Natural killer cell (primary cell): ENCODE measurements at regions not wholly inside any gene's neighbourhood (a gene's known extent, or its start where the extent isn't known, plus 50 kb on each side); places are given as distances from the start of the nearest gene placed in this dataset.

Source experiments
- ATAC-seq, 3 donors: fragments of 150-1000 bp in 2 of 3; fragments of 200-7000 bp in 1 of 3; cut with Tn5 transposase; 1 replicate in 1 of 3; 2 replicates in 2 of 3; pipeline ENCODE4 v1.10.0; 2021; ENCODE audit warnings: mild to moderate bottlenecking in 2 of 3, moderate library complexity in 2 of 3
- DNase-seq, 2 donors: peaks; one replicate each; pipeline versions ENCODE4 v3.0.0 to v3.0.0-alpha.2; 2013 to 2021; ENCODE audit warnings: mixed read lengths in 1 of 2
- H3K27ac ChIP-seq: one replicate; pipeline ENCODE4 v1.5.1; 2013; ENCODE audit warnings: mild to moderate bottlenecking, low read length
- H3K27me3 ChIP-seq: one replicate; pipeline ENCODE4 v1.6.1; 2013; ENCODE audit warnings: low read length; ENCODE audit not compliant: control insufficient read depth, insufficient read depth
- H3K36me3 ChIP-seq: one replicate; pipeline ENCODE4 v1.6.1; 2013; ENCODE audit warnings: low read length; ENCODE audit not compliant: control insufficient read depth, insufficient read depth
- H3K4me1 ChIP-seq: one replicate; pipeline ENCODE4 v1.6.1; 2013; ENCODE audit warnings: low read length; ENCODE audit not compliant: control insufficient read depth, insufficient read depth
- H3K4me3 ChIP-seq: one replicate; pipeline ENCODE4 v1.5.1; 2013; ENCODE audit warnings: low read length
- H3K9me3 ChIP-seq: one replicate; pipeline ENCODE4 v1.6.1; 2013; ENCODE audit warnings: low read length; ENCODE audit not compliant: control insufficient read depth, insufficient read depth
- H3K27ac Mint-ChIP-seq, 2 donors: one replicate each; pipeline ENCODE4 v1.8.0; 2022; ENCODE audit warnings: mild to moderate bottlenecking in 2 of 2, mixed read lengths in 2 of 2, moderate library complexity in 1 of 2
- H3K27me3 Mint-ChIP-seq, 2 donors: one replicate each; pipeline ENCODE4 v1.8.0; 2022; ENCODE audit warnings: low read depth in 2 of 2, mixed read lengths in 2 of 2
- H3K36me3 Mint-ChIP-seq: one replicate; pipeline ENCODE4 v1.8.0; 2022; ENCODE audit warnings: mixed read lengths
- H3K4me1 Mint-ChIP-seq, 2 donors: one replicate each; pipeline ENCODE4 v1.8.0; 2022; ENCODE audit warnings: mixed read lengths in 2 of 2
- H3K4me3 Mint-ChIP-seq: one replicate; pipeline ENCODE4 v1.8.0; 2022; ENCODE audit warnings: mild to moderate bottlenecking, moderate library complexity, mixed read lengths
- H3K9me3 Mint-ChIP-seq, 2 donors: one replicate each; pipeline ENCODE4 v1.8.0; 2022; ENCODE audit warnings: mixed read lengths in 2 of 2
- WGBS: methylation state at CpG from one replicate; pipeline ENCODE4 v1.1.7; 2013; ENCODE audit warnings: missing lambda C conversion rate; ENCODE audit not compliant: insufficient coverage; 5-methylcytosine and 5-hydroxymethylcytosine counted together
- intact Hi-C: fragments of 100-400 bp; cut with micrococcal nuclease; formaldehyde crosslinking; loops from one replicate; pipeline ENCODE4 v1.14.2; 2022
- TF ChIP-seq, protein P1 (sequence below): fragments of 200-600 bp; IDR thresholded peaks from one replicate; pipeline ENCODE4 v1.8.0; 2022; ENCODE audit warnings: antibody characterized with exemption

DNA sequence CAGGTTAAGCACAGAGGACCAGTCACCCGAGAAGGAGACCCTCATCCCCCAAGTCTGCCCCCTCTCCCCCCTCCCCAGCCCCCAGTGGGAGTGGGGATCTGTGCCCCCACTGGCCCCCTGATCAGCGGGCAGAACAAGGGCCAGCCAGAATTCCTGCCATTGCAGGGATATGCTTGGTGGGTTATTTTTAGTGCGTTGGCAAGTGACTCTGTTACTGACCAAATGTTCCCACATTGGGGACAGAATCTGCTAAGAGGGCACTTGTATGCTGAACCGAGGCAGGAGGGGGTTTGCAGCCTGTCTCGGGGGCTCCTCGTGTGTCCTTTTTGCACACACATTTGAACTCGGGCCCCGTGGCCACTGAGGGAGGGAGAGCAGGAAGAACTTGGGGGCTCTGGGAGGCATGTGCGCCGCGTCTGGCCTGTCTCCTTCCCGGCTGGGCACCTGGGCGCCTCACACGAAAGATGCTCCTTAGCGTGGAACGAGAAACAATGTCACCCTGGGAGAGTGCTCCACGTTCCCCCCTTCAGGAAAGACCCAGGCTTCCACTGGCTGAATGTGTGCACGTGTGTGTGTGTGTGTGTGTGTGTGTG is 66.4 kb upstream of the CASZ1 start:
- no peak for DNase-seq
- H3K27me3 ChIP-seq: peaks cover 19% of the 10 kb centered on the region
- intact Hi-C loops: no loop called here
- TF ChIP-seq, protein P1, sequence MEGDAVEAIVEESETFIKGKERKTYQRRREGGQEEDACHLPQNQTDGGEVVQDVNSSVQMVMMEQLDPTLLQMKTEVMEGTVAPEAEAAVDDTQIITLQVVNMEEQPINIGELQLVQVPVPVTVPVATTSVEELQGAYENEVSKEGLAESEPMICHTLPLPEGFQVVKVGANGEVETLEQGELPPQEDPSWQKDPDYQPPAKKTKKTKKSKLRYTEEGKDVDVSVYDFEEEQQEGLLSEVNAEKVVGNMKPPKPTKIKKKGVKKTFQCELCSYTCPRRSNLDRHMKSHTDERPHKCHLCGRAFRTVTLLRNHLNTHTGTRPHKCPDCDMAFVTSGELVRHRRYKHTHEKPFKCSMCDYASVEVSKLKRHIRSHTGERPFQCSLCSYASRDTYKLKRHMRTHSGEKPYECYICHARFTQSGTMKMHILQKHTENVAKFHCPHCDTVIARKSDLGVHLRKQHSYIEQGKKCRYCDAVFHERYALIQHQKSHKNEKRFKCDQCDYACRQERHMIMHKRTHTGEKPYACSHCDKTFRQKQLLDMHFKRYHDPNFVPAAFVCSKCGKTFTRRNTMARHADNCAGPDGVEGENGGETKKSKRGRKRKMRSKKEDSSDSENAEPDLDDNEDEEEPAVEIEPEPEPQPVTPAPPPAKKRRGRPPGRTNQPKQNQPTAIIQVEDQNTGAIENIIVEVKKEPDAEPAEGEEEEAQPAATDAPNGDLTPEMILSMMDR: no peak
- ATAC-seq: no peak
- peaks cover 5 to 13% of the 10 kb centered on the region in 2 donors for H3K4me1 Mint-ChIP-seq
- no peaks in the 10 kb centered on the region for H3K9me3 ChIP-seq
- H3K27ac Mint-ChIP-seq: no peak overlapping the region
- peaks cover 13% of the 10 kb centered on the region for H3K4me1 ChIP-seq
- H3K4me3 Mint-ChIP-seq: no peak overlapping the region
- peaks cover 32 to 39% of the 10 kb centered on the region in 2 donors for H3K27me3 Mint-ChIP-seq
- no peak overlapping the region for H3K27ac ChIP-seq
- no peaks in the 10 kb centered on the region for H3K36me3 ChIP-seq
- H3K9me3 Mint-ChIP-seq: no peaks in the 10 kb centered on the region
- no peak overlapping the region for H3K4me3 ChIP-seq
- WGBS: 73% methylated on average over 17 of the region's 18 CpGs
- H3K36me3 Mint-ChIP-seq: no peaks in the 10 kb centered on the region

DNA sequence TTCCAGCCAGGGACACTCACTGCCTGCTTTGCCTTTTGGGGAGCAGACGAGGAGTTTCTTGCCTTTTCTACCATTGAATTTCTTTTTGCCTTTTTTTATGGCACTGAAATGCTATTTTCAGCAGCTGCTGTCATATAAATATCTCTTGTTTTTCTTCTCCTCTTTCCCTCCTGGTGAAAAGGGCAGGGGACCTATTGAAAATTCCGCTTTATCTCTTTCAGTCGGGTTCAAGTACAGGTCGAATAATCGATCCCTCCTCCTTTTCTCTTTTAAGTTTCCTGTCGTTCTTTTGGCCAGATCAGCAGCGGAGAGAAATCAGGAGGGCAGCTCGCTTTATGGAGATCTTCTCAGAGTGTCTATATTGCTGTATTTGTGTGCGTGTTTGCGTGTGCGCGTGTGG is 67.4 kb upstream of the CASZ1 start:
- Mint-ChIP-seq H3K27ac (no peak overlapping the region), H3K9me3 (no peaks in the 10 kb centered on the region), H3K36me3 (no peaks in the 10 kb centered on the region), H3K4me3 (no peak overlapping the region), H3K4me1 (peaks cover 5 to 16% of the 10 kb centered on the region in 2 donors), H3K27me3 (peaks cover 37 to 45% of the 10 kb centered on the region in 2 donors)
- ATAC-seq (no peak), DNase-seq (no peak)
- Histone ChIP-seq H3K4me3 (no peak overlapping the region), H3K27ac (no peak overlapping the region), H3K9me3 (no peaks in the 10 kb centered on the region), H3K36me3 (no peaks in the 10 kb centered on the region), H3K4me1 (peaks cover 13% of the 10 kb centered on the region), H3K27me3 (peaks cover 28% of the 10 kb centered on the region)
- intact Hi-C loops: no loop called here
- TF ChIP-seq, protein P1: no peak
- 53% methylated on average over 12 of the region's 12 CpGs for WGBS

DNA sequence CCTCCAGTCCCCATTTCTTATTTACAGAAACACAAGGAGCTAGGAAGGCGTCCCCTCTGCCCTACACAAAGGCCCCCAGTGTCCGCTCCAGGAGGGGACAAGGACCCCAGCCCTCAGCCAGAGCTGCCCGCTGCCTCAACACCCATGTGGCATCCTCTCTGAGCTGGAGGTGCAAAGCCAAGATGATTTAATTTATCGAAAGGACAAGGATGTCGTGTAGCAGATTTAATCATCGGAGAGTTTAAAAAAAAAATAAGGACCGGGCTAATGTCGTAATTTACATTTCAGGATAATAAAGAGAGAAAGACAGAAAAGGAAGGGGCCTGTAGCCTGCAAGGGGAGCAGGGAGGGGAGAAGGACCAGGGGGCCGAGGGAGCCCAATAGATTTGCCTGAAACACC is 68.3 kb upstream of the CASZ1 start:
- Histone ChIP-seq H3K9me3 (no peaks in the 10 kb centered on the region), H3K36me3 (no peaks in the 10 kb centered on the region), H3K4me1 (peaks cover 13% of the 10 kb centered on the region), H3K27me3 (peaks cover 31% of the 10 kb centered on the region), H3K4me3 (no peak overlapping the region), H3K27ac (no peak overlapping the region)
- DNase-seq (no peak), ATAC-seq (no peak)
- H3K36me3 Mint-ChIP-seq: no peaks in the 10 kb centered on the region
- intact Hi-C loops: loop anchor here (5.0 kb wide), 2 partner anchors 48 to 172 kb away; no protein-coding TSS in a partner anchor
- H3K27ac Mint-ChIP-seq: no peak overlapping the region
- H3K9me3 Mint-ChIP-seq: no peaks in the 10 kb centered on the region
- WGBS: 87% methylated on average over 8 of the region's 9 CpGs
- peaks cover 5 to 16% of the 10 kb centered on the region in 2 donors for H3K4me1 Mint-ChIP-seq
- peak overlapping the region; percentile 21 for H3K4me3 Mint-ChIP-seq
- peaks cover 40 to 46% of the 10 kb centered on the region in 2 donors for H3K27me3 Mint-ChIP-seq
- TF ChIP-seq, protein P1: no peak
